GM23338 (cell line): ENCODE measurements at regions not wholly inside any gene's neighbourhood (a gene's known extent, or its start where the extent isn't known, plus 50 kb on each side); places are given as distances from the start of the nearest gene placed in this dataset.

Experiments
- ATAC-seq: fragments of 200-7000 bp; cut with Tn5 transposase; 3 replicates; pipeline ENCODE4 v1.9.1; 2020
- DNase-seq: peaks from one replicate; pipeline ENCODE4 v3.0.0-alpha.2; 2015; ENCODE audit warnings: low spot score
- H2AFZ ChIP-seq: fragments of 200-600 bp; sonication (generic); 2 replicates; pipeline ENCODE4 v1.8.0; 2016; ENCODE audit warnings: antibody characterized with exemption, mild to moderate bottlenecking, moderate library complexity
- H3F3A ChIP-seq: fragments of 200-600 bp; sonication (generic); replicated peaks from 2 replicates; pipeline ENCODE4 v1.8.0; 2017; ENCODE audit warnings: antibody characterized with exemption, mixed run types, low read depth
- H3K27ac ChIP-seq: fragments of 200-600 bp; sonication (generic); 2 replicates; pipeline ENCODE4 v1.6.1; 2016; ENCODE audit warnings: low read depth
- H3K27me3 ChIP-seq: fragments of 200-600 bp; sonication (generic); 2 replicates; pipeline ENCODE4 v1.8.0; 2016; ENCODE audit warnings: mild to moderate bottlenecking, mixed run types, moderate library complexity; ENCODE audit not compliant: insufficient read depth
- H3K36me3 ChIP-seq: fragments of 200-600 bp; sonication (generic); 2 replicates; pipeline ENCODE4 v1.8.0; 2016; ENCODE audit warnings: mild to moderate bottlenecking; ENCODE audit not compliant: insufficient read depth
- H3K4me1 ChIP-seq: fragments of 200-600 bp; sonication (generic); 2 replicates; pipeline ENCODE4 v1.8.0; 2016; ENCODE audit warnings: mild to moderate bottlenecking, moderate library complexity; ENCODE audit not compliant: insufficient read depth
- H3K4me2 ChIP-seq: fragments of 200-600 bp; sonication (generic); 2 replicates; pipeline ENCODE4 v1.7.1; 2017; ENCODE audit warnings: mixed run types
- H3K4me3 ChIP-seq: fragments of 200-600 bp; sonication (generic); 2 replicates; pipeline ENCODE4 v1.6.1; 2016; ENCODE audit warnings: mixed run types
- H3K79me2 ChIP-seq: fragments of 200-600 bp; sonication (generic); replicated peaks from 2 replicates; pipeline ENCODE4 v1.8.0; 2017; ENCODE audit warnings: mild to moderate bottlenecking; ENCODE audit not compliant: insufficient read depth
- H3K9me2 ChIP-seq: fragments of 200-600 bp; sonication (generic); 2 replicates; pipeline ENCODE4 v1.8.0; 2017; ENCODE audit not compliant: insufficient read depth
- H4K20me1 ChIP-seq: fragments of 200-600 bp; sonication (generic); replicated peaks from 2 replicates; pipeline ENCODE4 v1.8.0; 2017; ENCODE audit warnings: mild to moderate bottlenecking; ENCODE audit not compliant: insufficient read depth
- H3K27ac Mint-ChIP-seq: 2 replicates; pipeline ENCODE4 v1.8.0; 2020; ENCODE audit warnings: inconsistent platforms, mild to moderate bottlenecking, moderate library complexity, mixed read lengths
- H3K27me3 Mint-ChIP-seq: 3 replicates; pipeline ENCODE4 v1.8.0; 2022; ENCODE audit warnings: low read depth, mild to moderate bottlenecking, moderate library complexity, mixed read lengths, inconsistent platforms; ENCODE audit not compliant: insufficient read depth, poor library complexity
- H3K36me3 Mint-ChIP-seq: 3 replicates; pipeline ENCODE4 v1.8.0; 2021; ENCODE audit warnings: low read depth, mild to moderate bottlenecking, inconsistent platforms, moderate library complexity, mixed read lengths
- H3K4me1 Mint-ChIP-seq: 3 replicates; pipeline ENCODE4 v1.8.0; 2020; ENCODE audit warnings: mild to moderate bottlenecking, inconsistent platforms, mixed read lengths
- H3K4me3 Mint-ChIP-seq: 3 replicates; pipeline ENCODE4 v1.8.0; 2021; ENCODE audit warnings: moderate library complexity, mild to moderate bottlenecking, inconsistent platforms, mixed read lengths
- H3K9me3 Mint-ChIP-seq: 3 replicates; pipeline ENCODE4 v1.8.0; 2020; ENCODE audit warnings: moderate library complexity, mild to moderate bottlenecking, inconsistent platforms, mixed read lengths
- ETS1 ChIP-seq: IDR thresholded peaks from 2 replicates; pipeline ENCODE4 v1.6.1; 2016; ENCODE audit warnings: antibody characterized with exemption
- EZH2 ChIP-seq: fragments of 200-600 bp; sonication (generic); IDR thresholded peaks from one replicate; pipeline ENCODE4 v1.8.0; 2017; ENCODE audit warnings: antibody characterized with exemption, mild to moderate bottlenecking, low read depth; ENCODE audit not compliant: unreplicated experiment
- NANOG ChIP-seq: IDR thresholded peaks from 2 replicates; pipeline ENCODE4 v1.6.1; 2016; ENCODE audit warnings: antibody characterized with exemption, borderline replicate concordance
- POLR2AphosphoS5 ChIP-seq: IDR thresholded peaks from 2 replicates; pipeline ENCODE4 v1.6.1; 2016; ENCODE audit warnings: antibody characterized with exemption, low read depth
- REST ChIP-seq: IDR thresholded peaks from one replicate; pipeline ENCODE4 v1.6.1; 2018; ENCODE audit warnings: antibody characterized with exemption; ENCODE audit not compliant: unreplicated experiment
- ZNF114 ChIP-seq: fragments of 250-450 bp; sonication (Bioruptor Pico); IDR thresholded peaks from 2 replicates; pipeline ENCODE4 v1.5.0; 2020; ENCODE audit warnings: mild to moderate bottlenecking, moderate library complexity
- ZNF331 ChIP-seq: fragments of 250-450 bp; sonication (Bioruptor Pico); IDR thresholded peaks from 2 replicates; pipeline ENCODE4 v1.5.0; 2020; ENCODE audit warnings: low read depth, mild to moderate bottlenecking, moderate library complexity
- ZNF462 ChIP-seq: fragments of 250-450 bp; sonication (Bioruptor Pico); IDR thresholded peaks from 2 replicates; pipeline ENCODE4 v1.5.0; 2020; ENCODE audit warnings: mild to moderate bottlenecking, moderate library complexity

- Mint-ChIP-seq H3K4me1 (no peaks in the 10 kb centered on the region), H3K27ac (no peak overlapping the region), H3K27me3 (peaks cover 4% of the 10 kb centered on the region), H3K36me3 (peaks cover 24% of the 10 kb centered on the region), H3K4me3 (no peak overlapping the region), H3K9me3 (peaks cover 26% of the 10 kb centered on the region)
- no peaks in the 10 kb centered on the region for H3F3A ChIP-seq
- H3K4me1 ChIP-seq = no peaks in the 10 kb centered on the region
- H3K79me2 ChIP-seq = no peaks in the 10 kb centered on the region
- no peak overlapping the region for H3K4me2 ChIP-seq
- H3K27ac ChIP-seq = no peak overlapping the region
- no peak for DNase-seq
- no peak for TF ChIP-seq REST
- no peak for TF ChIP-seq ZNF114 (CRISPR knock-in tag)
- no peak for TF ChIP-seq ZNF462 (CRISPR knock-in tag)
- TF ChIP-seq ZNF331 (CRISPR knock-in tag) = no peak
- TF ChIP-seq NANOG = no peak
- no peak for TF ChIP-seq EZH2
- TF ChIP-seq ETS1 = no peak
- TF ChIP-seq POLR2AphosphoS5 = no peak
- no peaks in the 10 kb centered on the region for H4K20me1 ChIP-seq
- ATAC-seq = no peak
- no peak overlapping the region for H3K4me3 ChIP-seq
- no peaks in the 10 kb centered on the region for H3K27me3 ChIP-seq
- peaks cover 7% of the 10 kb centered on the region; the same call in 1 of the 2 replicates for H3K36me3 ChIP-seq
- no peak overlapping the region for H2AFZ ChIP-seq
- H3K9me2 ChIP-seq = no peaks in the 10 kb centered on the region; the same call in 1 of the 2 replicates
Measured at GRCh38 chr11:103649401-103649895, 387.0 kb upstream of the DDI1 start.
